HG03378 (cell line): ENCODE measurements at regions not wholly inside any gene's neighbourhood (a gene's known extent, or its start where the extent isn't known, plus 50 kb on each side); places are given as distances from the start of the nearest gene placed in this dataset.

Source experiments
- ATAC-seq: cut with Tn5 transposase; IDR thresholded peaks from one replicate; pipeline ENCODE4 v1.9.1; 2021; ENCODE audit warnings: mild to moderate bottlenecking, moderate library complexity; ENCODE audit not compliant: unreplicated experiment

DNA sequence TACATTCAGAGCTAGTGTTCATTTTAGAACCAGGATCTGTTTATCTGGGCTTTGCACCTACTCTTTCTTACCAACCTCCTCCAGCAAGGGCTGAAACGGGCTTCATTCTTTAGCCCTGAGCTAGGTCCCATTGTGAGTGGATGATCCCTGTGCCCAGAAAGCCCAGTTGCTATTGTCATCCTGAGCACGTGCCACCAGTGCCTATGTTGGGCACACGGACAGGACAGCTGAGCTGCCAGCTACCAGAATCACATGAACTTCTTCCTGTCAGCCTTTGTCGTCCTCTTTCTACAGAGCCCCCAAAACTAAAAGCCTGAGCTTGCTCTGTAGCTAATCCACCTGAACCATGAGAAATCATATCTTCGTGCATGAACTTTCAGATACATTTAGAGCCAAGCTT is 74.4 kb upstream of the NTM start:
- ATAC-seq, result no peak

DNA sequence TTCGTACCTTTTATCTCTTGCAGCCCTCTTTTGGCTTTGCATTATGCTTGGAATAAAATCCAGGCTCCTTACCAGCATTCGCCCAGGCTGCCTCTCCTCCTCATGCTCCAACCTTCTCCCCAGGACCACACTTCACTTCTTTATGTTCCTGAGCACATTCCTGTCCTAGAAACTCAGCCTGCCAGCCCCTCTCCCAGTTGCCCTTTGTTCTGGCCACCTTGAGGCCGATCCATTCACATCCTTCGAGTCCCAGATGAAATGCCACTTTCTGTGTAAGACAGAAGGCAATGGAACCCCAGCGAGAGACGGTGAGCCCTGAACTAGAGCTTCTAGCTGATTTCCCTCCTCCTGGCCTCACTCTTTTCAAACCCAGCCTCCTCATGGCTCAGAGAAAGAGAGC is 73.0 kb upstream of the NTM start:
- no peak for ATAC-seq

DNA sequence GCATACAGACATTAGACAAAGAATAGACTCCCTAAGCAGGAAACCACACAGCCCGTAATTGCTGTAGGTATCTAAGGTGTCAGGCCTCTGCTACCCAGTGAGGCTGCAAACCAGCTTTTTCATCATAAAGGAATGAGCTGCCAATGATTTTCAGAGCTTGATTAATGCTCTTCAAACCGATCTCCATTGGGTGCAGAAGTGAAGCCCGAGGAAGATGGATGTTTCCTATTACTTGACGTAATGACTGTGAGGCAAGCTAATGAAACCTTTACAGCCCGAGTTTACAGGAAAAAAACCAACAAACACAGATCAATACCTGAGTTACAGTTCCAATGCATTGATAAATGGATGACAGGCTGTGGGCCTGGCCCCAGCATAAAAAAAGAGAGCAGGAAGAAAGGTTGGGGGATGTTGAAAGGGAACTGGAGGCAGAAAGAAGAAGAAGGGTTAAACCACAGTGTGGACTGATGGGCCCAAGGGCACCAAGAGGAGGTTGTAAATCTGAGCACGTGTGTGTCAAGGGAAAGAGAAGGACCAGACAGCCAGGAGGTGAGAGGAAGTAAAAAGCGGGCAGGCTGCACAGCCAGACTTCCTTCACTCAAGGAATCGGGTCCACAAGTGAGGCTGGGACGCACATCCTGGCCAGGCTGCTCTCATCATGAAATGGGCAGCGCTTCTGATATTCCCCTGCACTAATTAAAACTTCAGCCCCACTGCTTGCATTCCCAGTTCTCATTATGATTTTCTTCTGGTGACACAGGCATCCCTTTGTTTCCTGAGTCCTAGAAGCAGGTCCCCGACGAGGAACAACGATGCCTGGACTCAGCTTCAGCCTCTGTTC is 70.6 kb upstream of the NTM start:
- ATAC-seq, result no peak

DNA sequence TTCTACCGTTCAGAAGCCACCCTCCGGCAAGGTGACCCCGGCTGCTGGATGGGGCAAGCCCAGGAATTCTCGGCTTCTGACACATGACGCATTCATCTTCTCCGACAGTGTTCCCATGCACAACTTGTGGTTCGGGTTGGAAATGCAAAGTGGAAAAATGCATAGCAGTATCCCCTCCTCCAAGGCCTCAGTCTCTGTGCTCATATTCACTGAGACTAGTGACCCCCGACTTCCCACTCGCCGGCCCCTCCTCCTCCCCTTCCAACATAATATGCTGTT is 70.0 kb upstream of the NTM start:
- no peak for ATAC-seq

DNA sequence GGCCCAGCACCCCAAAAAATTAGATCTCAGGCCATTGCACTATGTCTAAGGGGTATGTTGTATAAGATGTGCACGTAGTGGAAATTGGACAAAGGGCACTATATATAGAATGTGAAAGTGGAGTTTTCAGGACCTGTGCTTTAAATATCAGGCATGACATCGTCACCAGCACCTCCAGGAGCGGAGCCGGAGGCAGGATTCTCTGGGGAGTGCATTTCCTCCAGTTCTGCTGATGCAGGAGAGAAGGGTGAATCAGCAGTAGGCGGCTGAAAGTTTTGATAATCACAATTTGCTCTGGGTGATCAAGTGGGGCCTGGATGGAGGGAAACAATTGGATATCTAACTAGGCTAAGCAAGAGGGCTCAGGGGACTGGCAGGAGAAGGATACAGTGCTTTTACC is 69.1 kb upstream of the NTM start:
- no peak for ATAC-seq

DNA sequence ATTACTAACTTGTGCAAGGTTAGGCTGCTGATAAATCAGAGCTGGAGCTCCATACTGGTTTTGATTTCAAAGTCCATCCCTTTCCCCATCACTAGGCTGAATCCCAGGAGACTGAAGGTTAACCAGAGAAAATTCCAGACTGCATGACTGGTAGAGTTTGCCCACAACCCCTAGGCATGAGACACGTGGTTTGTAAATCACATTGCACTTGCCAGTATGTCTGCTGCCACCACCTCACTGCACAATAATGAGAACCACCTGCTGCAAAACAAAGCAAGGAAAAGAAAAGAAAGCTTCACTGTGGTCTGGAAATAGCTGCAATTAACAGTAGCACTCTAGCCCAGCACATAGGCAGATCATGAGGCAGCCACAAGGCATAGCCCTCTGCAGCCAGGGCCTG is 67.6 kb upstream of the NTM start:
- ATAC-seq, result no peak

DNA sequence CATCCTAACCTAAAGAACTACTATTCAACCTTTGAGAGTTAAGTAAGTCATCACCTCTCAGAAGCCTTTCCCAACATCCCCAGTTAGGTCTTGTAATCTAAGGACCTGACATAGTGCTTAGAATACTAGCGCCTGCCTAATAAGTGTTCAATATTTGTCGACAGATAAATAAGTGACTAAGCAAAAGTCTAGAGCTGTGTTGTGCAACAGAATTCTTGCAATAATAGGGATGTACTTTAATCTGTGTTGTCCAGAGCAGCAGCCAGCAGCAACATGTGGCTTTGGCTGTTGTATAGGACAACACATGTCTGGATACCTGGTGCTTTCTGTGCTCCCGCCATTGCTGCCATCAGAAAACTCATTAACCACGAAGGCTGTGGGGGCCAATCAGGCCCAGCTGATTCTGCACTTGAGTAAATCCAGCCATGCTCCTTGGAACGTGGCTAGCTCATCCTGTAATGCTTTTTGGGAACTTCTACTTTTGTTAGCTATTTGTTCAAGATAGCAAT is 66.8 kb upstream of the NTM start:
- ATAC-seq, result no peak

DNA sequence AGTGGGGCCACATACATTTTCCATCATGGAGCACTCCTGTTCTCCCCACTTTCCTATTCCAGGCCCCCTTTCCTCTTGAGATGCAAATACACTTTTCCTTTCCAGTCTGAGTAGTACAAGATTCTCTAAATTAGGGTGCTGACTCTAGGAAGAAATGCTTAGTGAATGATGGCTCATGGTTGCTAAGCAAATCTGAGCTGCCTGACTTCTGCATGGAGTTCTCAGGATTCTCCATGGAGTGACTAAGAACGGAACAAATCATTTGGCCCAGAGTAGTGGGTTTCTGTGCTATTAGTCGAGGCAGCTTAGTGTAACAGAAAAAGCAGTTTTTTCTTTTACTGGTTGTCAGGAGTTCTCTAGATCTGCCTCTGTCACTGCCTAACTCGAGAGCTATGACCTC is 65.4 kb upstream of the NTM start:
- no peak for ATAC-seq

DNA sequence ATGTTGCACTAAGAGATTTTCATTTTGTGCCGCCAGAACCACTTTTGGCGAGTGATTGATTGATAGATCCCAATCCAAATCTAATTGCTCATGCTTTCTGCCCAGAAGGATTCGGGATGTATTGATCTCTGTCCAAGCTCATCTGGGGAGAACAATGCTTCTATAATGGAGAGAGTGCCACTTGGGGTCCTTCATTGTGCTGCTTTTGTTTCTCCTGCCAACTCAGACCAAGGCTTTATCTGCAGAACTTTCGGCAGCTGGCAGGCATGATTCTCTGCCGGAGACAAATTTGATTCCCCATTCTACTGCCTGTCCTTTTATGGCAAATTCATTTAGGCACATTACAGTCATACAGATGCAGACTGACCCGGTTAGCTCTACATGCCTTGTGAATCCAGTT is 62.9 kb upstream of the NTM start:
- no peak for ATAC-seq

DNA sequence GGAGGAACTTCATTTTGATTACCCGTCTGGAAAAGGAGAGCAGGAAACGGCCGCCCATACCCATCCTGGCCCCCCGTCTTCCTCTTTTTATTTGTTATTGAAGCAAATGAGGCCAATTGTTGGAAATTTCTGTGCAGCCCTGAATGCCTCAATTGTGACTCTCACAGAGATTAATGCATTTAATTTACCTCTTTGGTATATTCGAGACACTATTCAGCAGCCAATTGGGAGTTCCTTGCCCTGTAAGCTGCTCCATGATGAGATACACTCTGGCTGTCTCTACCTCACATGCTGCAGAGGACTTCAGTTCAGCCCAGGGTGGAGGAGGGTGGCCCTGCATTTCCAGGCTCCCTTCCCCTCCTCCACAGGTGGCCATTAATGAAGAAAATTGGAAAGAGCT is 60.6 kb upstream of the NTM start:
- ATAC-seq, result no peak

DNA sequence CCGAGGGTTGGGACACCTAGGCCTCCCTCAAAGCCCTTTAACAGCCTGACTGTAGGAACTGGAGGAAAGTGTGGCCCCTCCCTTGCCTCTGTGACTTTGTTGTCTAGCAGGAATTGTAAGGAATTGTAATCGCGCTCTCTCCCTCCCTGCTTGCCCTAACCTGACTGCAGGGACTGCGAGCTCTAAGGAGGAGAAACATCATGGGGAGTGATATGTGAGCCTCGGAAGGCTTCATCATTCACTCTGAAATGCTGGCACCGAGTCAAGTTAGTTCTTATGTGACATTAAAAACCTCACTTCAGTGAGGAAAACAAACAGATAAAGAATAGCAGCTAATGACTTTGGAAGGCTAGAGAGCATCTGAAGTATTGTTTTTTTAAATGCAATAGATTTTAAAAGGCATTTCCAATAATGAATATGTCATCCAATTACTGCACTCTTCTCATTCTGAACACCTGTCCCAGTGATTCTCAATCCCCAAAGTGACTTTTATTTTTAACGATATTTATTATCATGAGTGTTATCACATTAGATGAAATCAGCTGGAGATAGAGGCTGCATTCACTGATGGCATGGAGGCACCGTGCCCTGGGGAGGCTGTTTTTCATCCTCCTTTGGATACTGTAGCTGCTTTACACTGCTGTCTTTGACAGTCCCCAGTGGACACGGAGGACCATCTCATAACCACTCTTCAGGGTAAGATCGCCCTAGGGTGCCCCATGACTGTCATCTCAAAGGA is 58.5 kb upstream of the NTM start:
- no peak for ATAC-seq
